Lower leg skin (tissue), 3 donors: ENCODE measurements at regions not wholly inside any gene's neighbourhood (a gene's known extent, or its start where the extent isn't known, plus 50 kb on each side); places are given as distances from the start of the nearest gene placed in this dataset.

Source experiments
- POLR2A ChIP-seq, 2 donors: fragments of 450-650 bp; IDR thresholded peaks; one replicate each; pipeline ENCODE4 v1.6.1; 2016 to 2017; ENCODE audit warnings: antibody characterized with exemption in 2 of 2, mild to moderate bottlenecking in 1 of 2, moderate library complexity in 1 of 2
- TF ChIP-seq, protein P1 (sequence below), 3 donors: fragments of 450-650 bp; IDR thresholded peaks; one replicate each; pipeline ENCODE4 v1.5.1; 2016; ENCODE audit warnings: antibody characterized with exemption in 3 of 3, mild to moderate bottlenecking in 3 of 3, moderate library complexity in 2 of 3

DNA sequence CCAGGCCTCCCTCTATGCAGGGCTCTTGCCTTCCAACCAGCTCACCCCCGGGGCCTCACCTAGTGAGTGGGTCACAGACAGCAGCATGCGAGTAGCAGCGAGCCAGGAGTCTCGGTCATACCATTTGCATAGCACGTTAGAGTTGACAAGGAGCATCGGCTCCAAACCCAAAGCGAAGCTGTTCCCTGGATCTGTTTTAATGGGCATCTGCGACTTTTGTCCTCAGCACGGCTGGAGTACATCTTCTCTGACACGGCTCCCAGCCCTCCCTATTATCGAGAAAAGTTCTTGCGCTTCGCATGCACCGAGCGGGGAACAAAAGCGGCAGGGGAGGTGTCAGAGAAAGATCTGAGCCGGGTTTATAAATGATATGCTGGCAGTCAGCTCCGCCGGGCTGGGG is 253.3 kb downstream of the MAF start:
- TF ChIP-seq, protein P1, sequence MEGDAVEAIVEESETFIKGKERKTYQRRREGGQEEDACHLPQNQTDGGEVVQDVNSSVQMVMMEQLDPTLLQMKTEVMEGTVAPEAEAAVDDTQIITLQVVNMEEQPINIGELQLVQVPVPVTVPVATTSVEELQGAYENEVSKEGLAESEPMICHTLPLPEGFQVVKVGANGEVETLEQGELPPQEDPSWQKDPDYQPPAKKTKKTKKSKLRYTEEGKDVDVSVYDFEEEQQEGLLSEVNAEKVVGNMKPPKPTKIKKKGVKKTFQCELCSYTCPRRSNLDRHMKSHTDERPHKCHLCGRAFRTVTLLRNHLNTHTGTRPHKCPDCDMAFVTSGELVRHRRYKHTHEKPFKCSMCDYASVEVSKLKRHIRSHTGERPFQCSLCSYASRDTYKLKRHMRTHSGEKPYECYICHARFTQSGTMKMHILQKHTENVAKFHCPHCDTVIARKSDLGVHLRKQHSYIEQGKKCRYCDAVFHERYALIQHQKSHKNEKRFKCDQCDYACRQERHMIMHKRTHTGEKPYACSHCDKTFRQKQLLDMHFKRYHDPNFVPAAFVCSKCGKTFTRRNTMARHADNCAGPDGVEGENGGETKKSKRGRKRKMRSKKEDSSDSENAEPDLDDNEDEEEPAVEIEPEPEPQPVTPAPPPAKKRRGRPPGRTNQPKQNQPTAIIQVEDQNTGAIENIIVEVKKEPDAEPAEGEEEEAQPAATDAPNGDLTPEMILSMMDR (IDR thresholded peaks at IDR 0.05) = no peak
- no peak for TF ChIP-seq POLR2A (IDR thresholded peaks at IDR 0.05)
